ENCODE measurements at regions not wholly inside any gene's neighbourhood (a gene's known extent, or its start where the extent isn't known, plus 50 kb on each side); places are given as distances from the start of the nearest gene placed in this dataset.

- DNase-seq (ENCODE audit: low read depth), result no peak
- no peak for TF ChIP-seq CTCF (conservative IDR thresholded peaks at IDR 0.05; ENCODE audit: low read depth, low read length)
- no peak overlapping the region for H3K4me3 ChIP-seq (ENCODE audit: low read length)
Measured at GRCh38 chr3:110583373-110583935, 488.2 kb upstream of the NECTIN3 start.

- H3K4me3 ChIP-seq (ENCODE audit: low read length), result no peak overlapping the region
- no peak for TF ChIP-seq CTCF (conservative IDR thresholded peaks at IDR 0.05; ENCODE audit: low read depth, low read length)
- no peak for DNase-seq (ENCODE audit: low read depth)
Measured at GRCh38 chr3:110588906-110589305, 482.7 kb upstream of the NECTIN3 start.

GRCh38 chr3:110589341-110589740 lies 482.3 kb upstream of the NECTIN3 start:
- peak; percentile 84 for DNase-seq (ENCODE audit: low read depth)
- no peak overlapping the region for H3K4me3 ChIP-seq (ENCODE audit: low read length)
- no peak for TF ChIP-seq CTCF (conservative IDR thresholded peaks at IDR 0.05; ENCODE audit: low read depth, low read length)

- H3K4me3 ChIP-seq (ENCODE audit: low read length), result no peak overlapping the region
- DNase-seq (ENCODE audit: low read depth), result no peak
- TF ChIP-seq CTCF (conservative IDR thresholded peaks at IDR 0.05; ENCODE audit: low read depth, low read length), result no peak
Measured at GRCh38 chr3:110593749-110594148, 477.9 kb upstream of the NECTIN3 start.

- no peak overlapping the region for H3K4me3 ChIP-seq (ENCODE audit: low read length)
- TF ChIP-seq CTCF (conservative IDR thresholded peaks at IDR 0.05; ENCODE audit: low read depth, low read length), result no peak
- DNase-seq (ENCODE audit: low read depth), result no peak
Measured at GRCh38 chr3:110598847-110599490, 472.6 kb upstream of the NECTIN3 start.

- DNase-seq (ENCODE audit: low read depth), result no peak
- no peak for TF ChIP-seq CTCF (conservative IDR thresholded peaks at IDR 0.05; ENCODE audit: low read depth, low read length)
- no peak overlapping the region for H3K4me3 ChIP-seq (ENCODE audit: low read length)
Measured at GRCh38 chr3:110608566-110608965, 463.1 kb upstream of the NECTIN3 start.

- no peak for TF ChIP-seq CTCF (conservative IDR thresholded peaks at IDR 0.05; ENCODE audit: low read depth, low read length)
- no peak for DNase-seq (ENCODE audit: low read depth)
- H3K4me3 ChIP-seq (ENCODE audit: low read length), result no peak overlapping the region
Measured at GRCh38 chr3:110612045-110612444, 459.6 kb upstream of the NECTIN3 start.
